ENCODE measurements at regions not wholly inside any gene's neighbourhood (a gene's known extent, or its start where the extent isn't known, plus 50 kb on each side); places are given as distances from the start of the nearest gene placed in this dataset.

DNA sequence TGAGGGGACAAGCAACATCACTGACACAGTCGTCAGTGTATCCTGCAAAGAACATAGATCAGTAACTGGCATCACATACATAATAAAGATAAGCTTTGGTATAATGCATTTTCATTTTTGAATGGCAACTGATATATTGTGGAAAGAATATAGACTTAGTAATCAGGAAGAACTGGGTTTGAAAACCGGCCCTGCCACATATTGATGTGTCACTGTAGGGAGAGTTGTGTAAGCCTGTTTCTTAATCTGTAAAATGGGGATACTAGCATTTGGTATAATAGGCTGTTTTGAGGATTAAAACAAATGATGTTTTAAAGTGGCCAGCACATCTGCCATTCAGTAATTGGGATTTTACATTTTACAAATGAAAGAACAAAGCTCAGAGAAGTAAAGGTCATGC is 277.8 kb upstream of the CNTNAP5 start:
- DNase-seq (no peak), ATAC-seq (no peak)
- ChIA-PET POLR2A (no interaction called here), CTCF (no interaction called here)
- intact Hi-C loops (cut with micrococcal nuclease) = no loop called here
- H3K4me3 Mint-ChIP-seq = no peak overlapping the region
- Histone ChIP-seq H3K9me3 (ENCODE audit: control insufficient read depth in 2 of 3, low read length in 3 of 3) (no peaks in the 10 kb centered on the region), H3K4me3 (ENCODE audit: low read length) (no peak overlapping the region), H3K36me3 (ENCODE audit: control insufficient read depth in 2 of 3, insufficient read depth in 3 of 3, low read length in 3 of 3) (no peaks in the 10 kb centered on the region), H3K4me1 (ENCODE audit: control insufficient read depth in 2 of 2, insufficient read depth in 2 of 2, low read length in 2 of 2) (no peaks in the 10 kb centered on the region), H3K27ac (ENCODE audit: low read depth, low read length) (no peak overlapping the region), H3K27me3 (ENCODE audit: control insufficient read depth in 2 of 2, insufficient read depth in 2 of 2, low read length in 2 of 2) (no peaks in the 10 kb centered on the region)
- no peak overlapping the region for H3K27ac Mint-ChIP-seq
- H3K4me1 Mint-ChIP-seq = no peaks in the 10 kb centered on the region
- no peaks in the 10 kb centered on the region for H3K36me3 Mint-ChIP-seq
- H3K27me3 Mint-ChIP-seq = no peaks in the 10 kb centered on the region
- peaks cover 0 to 7% (median 0%) of the 10 kb centered on the region in 11 donors for H3K9me3 Mint-ChIP-seq

GRCh38 chr2:123762221-123762620 is 262.9 kb upstream of the CNTNAP5 start:
- no peak overlapping the region for H3K4me3 ChIP-seq (ENCODE audit: low read length)
- H3K27me3 ChIP-seq (ENCODE audit: control insufficient read depth in 2 of 2, insufficient read depth in 2 of 2, low read length in 2 of 2) = no peaks in the 10 kb centered on the region
- H3K9me3 Mint-ChIP-seq = peaks cover 3 to 44% (median 13%) of the 10 kb centered on the region in 11 donors
- ATAC-seq = no peak
- no peaks in the 10 kb centered on the region for H3K4me1 Mint-ChIP-seq
- no peak for DNase-seq
- no peak overlapping the region for H3K27ac Mint-ChIP-seq
- no peak overlapping the region for H3K27ac ChIP-seq (ENCODE audit: low read depth, low read length)
- POLR2A ChIA-PET = no interaction called here
- no peaks in the 10 kb centered on the region for H3K4me1 ChIP-seq (ENCODE audit: control insufficient read depth in 2 of 2, insufficient read depth in 2 of 2, low read length in 2 of 2)
- H3K4me3 Mint-ChIP-seq = no peak overlapping the region
- intact Hi-C loops (cut with micrococcal nuclease) = no loop called here
- no peaks in the 10 kb centered on the region for H3K9me3 ChIP-seq (ENCODE audit: control insufficient read depth in 2 of 3, low read length in 3 of 3)
- H3K36me3 ChIP-seq (ENCODE audit: control insufficient read depth in 2 of 3, insufficient read depth in 3 of 3, low read length in 3 of 3) = no peaks in the 10 kb centered on the region
- peaks cover 0 to 4% (median 0%) of the 10 kb centered on the region in 5 donors for H3K36me3 Mint-ChIP-seq
- no peaks in the 10 kb centered on the region for H3K27me3 Mint-ChIP-seq
- CTCF ChIA-PET = no interaction called here

DNA sequence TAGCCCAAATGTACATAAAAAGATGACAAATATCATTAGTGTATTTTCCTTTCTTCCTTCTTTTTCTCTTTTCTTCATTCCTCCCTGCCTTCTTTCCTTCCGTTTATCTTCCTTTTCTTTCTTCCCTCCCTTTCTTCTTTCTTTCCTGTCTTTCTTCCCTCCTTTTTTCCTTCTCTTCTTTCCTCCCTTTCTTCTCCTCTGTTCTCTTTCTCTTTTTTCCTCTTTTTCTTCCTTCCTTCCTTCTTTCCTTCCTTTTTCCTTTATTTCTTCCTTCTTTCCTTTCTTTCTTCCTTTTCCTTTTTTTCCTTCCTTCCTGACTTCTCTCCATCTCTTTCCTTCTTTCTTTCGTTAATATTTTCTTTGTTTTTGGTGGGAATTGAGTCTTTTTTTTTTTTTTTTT is 256.9 kb upstream of the CNTNAP5 start:
- DNase-seq (no peak), ATAC-seq (no peak)
- Histone ChIP-seq H3K9me3 (ENCODE audit: control insufficient read depth in 2 of 3, low read length in 3 of 3) (no peaks in the 10 kb centered on the region), H3K27ac (ENCODE audit: low read depth, low read length) (no peak overlapping the region), H3K27me3 (ENCODE audit: control insufficient read depth in 2 of 2, insufficient read depth in 2 of 2, low read length in 2 of 2) (no peaks in the 10 kb centered on the region), H3K4me1 (ENCODE audit: control insufficient read depth in 2 of 2, insufficient read depth in 2 of 2, low read length in 2 of 2) (no peaks in the 10 kb centered on the region), H3K36me3 (ENCODE audit: control insufficient read depth in 2 of 3, insufficient read depth in 3 of 3, low read length in 3 of 3) (no peaks in the 10 kb centered on the region), H3K4me3 (ENCODE audit: low read length) (no peak overlapping the region)
- Mint-ChIP-seq H3K27ac (no peak overlapping the region), H3K4me1 (no peaks in the 10 kb centered on the region), H3K9me3 (peaks cover 0 to 52% (median 8%) of the 10 kb centered on the region in 11 donors), H3K4me3 (no peak overlapping the region), H3K36me3 (no peaks in the 10 kb centered on the region), H3K27me3 (no peaks in the 10 kb centered on the region)
- CTCF ChIA-PET = no interaction called here
- intact Hi-C loops (cut with micrococcal nuclease) = no loop called here
- POLR2A ChIA-PET = no interaction called here

DNA sequence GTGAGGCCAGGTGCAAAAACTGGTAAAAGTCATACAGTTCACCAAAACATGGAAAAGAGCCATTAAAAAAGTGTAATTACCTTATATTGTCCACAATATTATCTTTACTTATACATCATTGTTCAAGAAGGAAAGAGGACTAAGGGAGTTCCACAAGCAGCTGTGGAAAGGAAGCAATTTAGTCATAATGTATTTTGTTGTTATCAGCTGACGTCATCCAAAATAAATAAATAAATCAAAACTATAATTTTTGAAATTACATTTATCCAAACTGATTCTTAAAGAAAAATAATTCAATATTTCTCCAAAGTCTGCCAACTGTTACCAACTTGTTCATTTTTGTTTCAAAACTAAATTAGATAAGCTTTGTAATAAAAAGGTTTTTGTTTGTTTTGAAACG is 256.1 kb upstream of the CNTNAP5 start:
- H3K9me3 ChIP-seq (ENCODE audit: control insufficient read depth in 2 of 3, low read length in 3 of 3) = no peaks in the 10 kb centered on the region
- Mint-ChIP-seq H3K4me3 (no peak overlapping the region), H3K9me3 (peaks cover 0 to 50% (median 8%) of the 10 kb centered on the region in 11 donors), H3K36me3 (no peaks in the 10 kb centered on the region), H3K27me3 (no peaks in the 10 kb centered on the region), H3K4me1 (no peaks in the 10 kb centered on the region), H3K27ac (no peak overlapping the region)
- intact Hi-C loops (cut with micrococcal nuclease) = no loop called here
- H3K4me1 ChIP-seq (ENCODE audit: control insufficient read depth in 2 of 2, insufficient read depth in 2 of 2, low read length in 2 of 2) = no peaks in the 10 kb centered on the region
- no peak overlapping the region for H3K4me3 ChIP-seq (ENCODE audit: low read length)
- no peaks in the 10 kb centered on the region for H3K36me3 ChIP-seq (ENCODE audit: control insufficient read depth in 2 of 3, insufficient read depth in 3 of 3, low read length in 3 of 3)
- ChIA-PET CTCF (no interaction called here), POLR2A (no interaction called here)
- ATAC-seq (no peak), DNase-seq (no peak)
- no peaks in the 10 kb centered on the region for H3K27me3 ChIP-seq (ENCODE audit: control insufficient read depth in 2 of 2, insufficient read depth in 2 of 2, low read length in 2 of 2)
- no peak overlapping the region for H3K27ac ChIP-seq (ENCODE audit: low read depth, low read length)

DNA sequence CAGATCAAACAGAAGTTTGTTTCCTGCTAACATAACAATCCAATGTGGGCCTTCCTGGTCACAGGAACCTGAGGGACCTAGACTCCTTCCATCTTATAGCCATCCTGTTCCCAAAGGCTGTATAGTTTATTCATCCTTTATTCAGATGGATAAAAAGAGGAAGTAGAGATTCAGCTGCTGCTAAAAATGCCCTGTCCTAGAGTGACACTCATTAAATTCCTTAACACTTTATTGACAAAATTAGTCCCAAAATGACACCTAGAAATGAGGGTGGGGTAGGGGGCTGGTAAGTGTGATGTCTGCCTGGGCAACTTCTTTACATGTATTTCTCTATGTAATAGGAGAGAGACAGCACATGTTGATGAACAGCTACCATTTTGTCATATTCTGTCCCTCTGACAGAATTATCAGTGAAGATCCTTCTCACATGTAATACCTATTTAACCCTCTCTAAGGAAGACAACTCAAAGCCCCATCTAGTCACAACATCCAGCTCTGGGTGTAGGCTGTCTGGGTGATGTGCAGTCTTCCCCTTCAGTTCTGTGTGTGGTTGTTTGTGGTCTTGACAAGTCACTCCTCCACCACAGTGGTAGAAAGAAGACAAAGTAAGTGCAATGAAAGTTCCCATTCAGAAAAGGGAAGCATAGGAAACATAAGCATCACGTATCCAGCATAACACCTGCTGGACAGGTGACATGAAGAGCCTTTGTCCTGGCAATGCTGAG is 253.9 kb upstream of the CNTNAP5 start:
- Histone ChIP-seq H3K4me1 (ENCODE audit: control insufficient read depth in 2 of 2, insufficient read depth in 2 of 2, low read length in 2 of 2) (no peaks in the 10 kb centered on the region), H3K36me3 (ENCODE audit: control insufficient read depth in 2 of 3, insufficient read depth in 3 of 3, low read length in 3 of 3) (no peaks in the 10 kb centered on the region), H3K4me3 (ENCODE audit: low read length) (no peak overlapping the region), H3K27ac (ENCODE audit: low read depth, low read length) (no peak overlapping the region), H3K27me3 (ENCODE audit: control insufficient read depth in 2 of 2, insufficient read depth in 2 of 2, low read length in 2 of 2) (no peaks in the 10 kb centered on the region), H3K9me3 (ENCODE audit: control insufficient read depth in 2 of 3, low read length in 3 of 3) (no peaks in the 10 kb centered on the region)
- POLR2A ChIA-PET = no interaction called here
- Mint-ChIP-seq H3K27ac (no peak overlapping the region), H3K9me3 (peaks cover 0 to 31% (median 5%) of the 10 kb centered on the region in 11 donors), H3K36me3 (no peaks in the 10 kb centered on the region), H3K4me3 (no peak overlapping the region), H3K27me3 (no peaks in the 10 kb centered on the region), H3K4me1 (no peaks in the 10 kb centered on the region)
- ATAC-seq (no peak), DNase-seq (no peak)
- intact Hi-C loops (cut with micrococcal nuclease) = no loop called here
- CTCF ChIA-PET = no interaction called here

GRCh38 chr2:123771928-123772632 is 253.0 kb upstream of the CNTNAP5 start:
- H3K4me1 ChIP-seq (ENCODE audit: control insufficient read depth in 2 of 2, insufficient read depth in 2 of 2, low read length in 2 of 2) = no peaks in the 10 kb centered on the region
- DNase-seq (no peak), ATAC-seq (no peak)
- intact Hi-C loops (cut with micrococcal nuclease) = no loop called here
- ChIA-PET CTCF (no interaction called here), POLR2A (no interaction called here)
- H3K27me3 ChIP-seq (ENCODE audit: control insufficient read depth in 2 of 2, insufficient read depth in 2 of 2, low read length in 2 of 2) = no peaks in the 10 kb centered on the region
- no peak overlapping the region for H3K27ac ChIP-seq (ENCODE audit: low read depth, low read length)
- H3K36me3 Mint-ChIP-seq = no peaks in the 10 kb centered on the region
- H3K27me3 Mint-ChIP-seq = no peaks in the 10 kb centered on the region
- no peaks in the 10 kb centered on the region for H3K9me3 ChIP-seq (ENCODE audit: control insufficient read depth in 2 of 3, low read length in 3 of 3)
- H3K9me3 Mint-ChIP-seq = peaks cover 0 to 24% (median 3%) of the 10 kb centered on the region in 11 donors
- no peak overlapping the region for H3K4me3 Mint-ChIP-seq
- no peaks in the 10 kb centered on the region for H3K4me1 Mint-ChIP-seq
- H3K4me3 ChIP-seq (ENCODE audit: low read length) = no peak overlapping the region
- no peak overlapping the region for H3K27ac Mint-ChIP-seq
- no peaks in the 10 kb centered on the region for H3K36me3 ChIP-seq (ENCODE audit: control insufficient read depth in 2 of 3, insufficient read depth in 3 of 3, low read length in 3 of 3)

- no peak overlapping the region for H3K27ac Mint-ChIP-seq
These were observed 248.0 kb upstream of the CNTNAP5 start for GRCh38 chr2:123777116-123777515.

More at GRCh38 chr2:123777116-123777515, 248.0 kb upstream of the CNTNAP5 start:
- Mint-ChIP-seq H3K4me1 (no peaks in the 10 kb centered on the region), H3K27me3 (no peaks in the 10 kb centered on the region), H3K4me3 (no peak overlapping the region), H3K9me3 (peaks cover 0 to 16% (median 5%) of the 10 kb centered on the region in 11 donors), H3K36me3 (no peaks in the 10 kb centered on the region)
- Histone ChIP-seq H3K4me1 (ENCODE audit: control insufficient read depth in 2 of 2, insufficient read depth in 2 of 2, low read length in 2 of 2) (no peaks in the 10 kb centered on the region), H3K27me3 (ENCODE audit: control insufficient read depth in 2 of 2, insufficient read depth in 2 of 2, low read length in 2 of 2) (no peaks in the 10 kb centered on the region), H3K27ac (ENCODE audit: low read depth, low read length) (no peak overlapping the region), H3K4me3 (ENCODE audit: low read length) (no peak overlapping the region), H3K9me3 (ENCODE audit: control insufficient read depth in 2 of 3, low read length in 3 of 3) (no peaks in the 10 kb centered on the region), H3K36me3 (ENCODE audit: control insufficient read depth in 2 of 3, insufficient read depth in 3 of 3, low read length in 3 of 3) (no peaks in the 10 kb centered on the region)
- POLR2A ChIA-PET = no interaction called here
- DNase-seq (no peak), ATAC-seq (no peak)
- intact Hi-C loops (cut with micrococcal nuclease) = no loop called here
- CTCF ChIA-PET = no interaction called here

Measured in naive thymus-derived CD4-positive, alpha-beta T cell (primary cell).